Muscle layer of colon (tissue), 2 donors: ENCODE measurements at regions not wholly inside any gene's neighbourhood (a gene's known extent, or its start where the extent isn't known, plus 50 kb on each side); places are given as distances from the start of the nearest gene placed in this dataset.

Experiments
- H3K27ac ChIP-seq: one replicate; pipeline ENCODE4 v1.7.0; 2013; ENCODE audit warnings: low read depth, mild to moderate bottlenecking, low read length, moderate library complexity
- H3K27me3 ChIP-seq, 2 donors: one replicate each; pipeline ENCODE4 v1.7.0; 2013; ENCODE audit warnings: low read length in 2 of 2, mild to moderate bottlenecking in 2 of 2; ENCODE audit not compliant: insufficient read depth in 2 of 2, control insufficient read depth in 1 of 2
- H3K36me3 ChIP-seq: one replicate; pipeline ENCODE4 v1.7.0; 2013; ENCODE audit warnings: mild to moderate bottlenecking, low read length; ENCODE audit not compliant: insufficient read depth
- H3K4me1 ChIP-seq: one replicate; pipeline ENCODE4 v1.7.0; 2013; ENCODE audit warnings: mild to moderate bottlenecking, low read length; ENCODE audit not compliant: insufficient read depth
- H3K4me3 ChIP-seq, 2 donors: one replicate each; pipeline ENCODE4 v1.7.0; 2013; ENCODE audit warnings: low read length in 2 of 2, low read depth in 1 of 2, mild to moderate bottlenecking in 1 of 2, moderate library complexity in 1 of 2
- H3K9ac ChIP-seq: one replicate; pipeline ENCODE4 v1.7.0; 2013; ENCODE audit warnings: low read length
- H3K9me3 ChIP-seq: one replicate; pipeline ENCODE4 v1.7.0; 2013; ENCODE audit warnings: mild to moderate bottlenecking, low read length
- donor health status: abdominal sarcoma.
- donor health status: Adenocarcinoma of cecum.

- no peaks in the 10 kb centered on the region for H3K36me3 ChIP-seq
- no peak overlapping the region for H3K27ac ChIP-seq
- H3K4me1 ChIP-seq: no peaks in the 10 kb centered on the region
- no peak overlapping the region for H3K9ac ChIP-seq
- no peak overlapping the region for H3K4me3 ChIP-seq
- no peaks in the 10 kb centered on the region for H3K27me3 ChIP-seq
- no peaks in the 10 kb centered on the region for H3K9me3 ChIP-seq
Observed at GRCh38 chr11:96614846-96615245, 225.0 kb downstream of the JRKL start.

- no peak overlapping the region for H3K27ac ChIP-seq
- H3K9me3 ChIP-seq: no peaks in the 10 kb centered on the region
- H3K27me3 ChIP-seq: no peaks in the 10 kb centered on the region
- H3K4me1 ChIP-seq: no peaks in the 10 kb centered on the region
- no peak overlapping the region for H3K4me3 ChIP-seq
- no peak overlapping the region for H3K9ac ChIP-seq
- H3K36me3 ChIP-seq: no peaks in the 10 kb centered on the region
Observed at GRCh38 chr11:96620464-96621044, 230.7 kb downstream of the JRKL start.

GRCh38 chr11:96621161-96621560, 231.3 kb downstream of the JRKL start:
- Histone ChIP-seq H3K9me3 (no peaks in the 10 kb centered on the region), H3K27ac (no peak overlapping the region)

GRCh38 chr11:96622026-96622634, 232.3 kb downstream of the JRKL start:
- Histone ChIP-seq H3K9me3 (no peaks in the 10 kb centered on the region), H3K9ac (no peak overlapping the region), H3K27me3 (no peaks in the 10 kb centered on the region), H3K4me1 (no peaks in the 10 kb centered on the region), H3K4me3 (no peak overlapping the region), H3K27ac (no peak overlapping the region), H3K36me3 (no peaks in the 10 kb centered on the region)

More at GRCh38 chr11:96621161-96621560, 231.3 kb downstream of the JRKL start:
- no peaks in the 10 kb centered on the region for H3K4me1 ChIP-seq
- no peaks in the 10 kb centered on the region for H3K27me3 ChIP-seq
- H3K4me3 ChIP-seq: no peak overlapping the region
- H3K36me3 ChIP-seq: no peaks in the 10 kb centered on the region
- H3K9ac ChIP-seq: no peak overlapping the region

GRCh38 chr11:96624126-96624525, 234.3 kb downstream of the JRKL start:
- no peak overlapping the region for H3K27ac ChIP-seq
- H3K9me3 ChIP-seq: no peaks in the 10 kb centered on the region

GRCh38 chr11:96627376-96627775, 237.6 kb downstream of the JRKL start:
- Histone ChIP-seq H3K36me3 (no peaks in the 10 kb centered on the region), H3K27ac (no peak overlapping the region), H3K4me3 (no peak overlapping the region), H3K27me3 (no peaks in the 10 kb centered on the region), H3K9ac (no peak overlapping the region), H3K9me3 (no peaks in the 10 kb centered on the region), H3K4me1 (no peaks in the 10 kb centered on the region)

More at GRCh38 chr11:96624126-96624525, 234.3 kb downstream of the JRKL start:
- no peaks in the 10 kb centered on the region for H3K4me1 ChIP-seq
- no peaks in the 10 kb centered on the region for H3K36me3 ChIP-seq
- H3K9ac ChIP-seq: no peak overlapping the region
- H3K4me3 ChIP-seq: no peak overlapping the region
- no peaks in the 10 kb centered on the region for H3K27me3 ChIP-seq

GRCh38 chr11:96635655-96636054, 245.8 kb downstream of the JRKL start:
- Histone ChIP-seq H3K27ac (no peak overlapping the region), H3K4me3 (no peak overlapping the region), H3K27me3 (no peaks in the 10 kb centered on the region), H3K9me3 (no peaks in the 10 kb centered on the region), H3K4me1 (no peaks in the 10 kb centered on the region), H3K36me3 (no peaks in the 10 kb centered on the region), H3K9ac (no peak overlapping the region)

- H3K27me3 ChIP-seq: no peaks in the 10 kb centered on the region
- H3K9ac ChIP-seq: no peak overlapping the region
- no peak overlapping the region for H3K4me3 ChIP-seq
- H3K4me1 ChIP-seq: no peaks in the 10 kb centered on the region
- H3K27ac ChIP-seq: no peak overlapping the region
- H3K9me3 ChIP-seq: no peaks in the 10 kb centered on the region
- H3K36me3 ChIP-seq: no peaks in the 10 kb centered on the region
Observed at GRCh38 chr11:96641261-96641660, 251.4 kb downstream of the JRKL start.

- H3K9me3 ChIP-seq: no peaks in the 10 kb centered on the region
- no peaks in the 10 kb centered on the region for H3K27me3 ChIP-seq
- no peak overlapping the region for H3K9ac ChIP-seq
- no peaks in the 10 kb centered on the region for H3K4me1 ChIP-seq
- no peaks in the 10 kb centered on the region for H3K36me3 ChIP-seq
- H3K27ac ChIP-seq: no peak overlapping the region
- H3K4me3 ChIP-seq: no peak overlapping the region
Observed at GRCh38 chr11:96642583-96642982, 252.8 kb downstream of the JRKL start.

GRCh38 chr11:96643173-96643572, 253.4 kb downstream of the JRKL start:
- Histone ChIP-seq H3K4me1 (no peaks in the 10 kb centered on the region), H3K4me3 (no peak overlapping the region), H3K27ac (no peak overlapping the region), H3K27me3 (no peaks in the 10 kb centered on the region), H3K9ac (no peak overlapping the region), H3K36me3 (no peaks in the 10 kb centered on the region), H3K9me3 (no peaks in the 10 kb centered on the region)

- no peak overlapping the region for H3K27ac ChIP-seq
- H3K4me1 ChIP-seq: no peaks in the 10 kb centered on the region
- no peaks in the 10 kb centered on the region for H3K9me3 ChIP-seq
- no peak overlapping the region for H3K4me3 ChIP-seq
- no peak overlapping the region for H3K9ac ChIP-seq
- no peaks in the 10 kb centered on the region for H3K27me3 ChIP-seq
- no peaks in the 10 kb centered on the region for H3K36me3 ChIP-seq
Observed at GRCh38 chr11:96647621-96648020, 257.8 kb downstream of the JRKL start.

- Histone ChIP-seq H3K27me3 (no peaks in the 10 kb centered on the region), H3K36me3 (no peaks in the 10 kb centered on the region)
Observed at GRCh38 chr11:96648991-96649390, 259.2 kb downstream of the JRKL start.

More at GRCh38 chr11:96648991-96649390, 259.2 kb downstream of the JRKL start:
- no peak overlapping the region for H3K27ac ChIP-seq
- no peak overlapping the region for H3K4me3 ChIP-seq
- no peaks in the 10 kb centered on the region for H3K9me3 ChIP-seq
- no peak overlapping the region for H3K9ac ChIP-seq
- no peaks in the 10 kb centered on the region for H3K4me1 ChIP-seq
